ENCODE measurements at regions not wholly inside any gene's neighbourhood (a gene's known extent, or its start where the extent isn't known, plus 50 kb on each side); places are given as distances from the start of the nearest gene placed in this dataset.

DNA sequence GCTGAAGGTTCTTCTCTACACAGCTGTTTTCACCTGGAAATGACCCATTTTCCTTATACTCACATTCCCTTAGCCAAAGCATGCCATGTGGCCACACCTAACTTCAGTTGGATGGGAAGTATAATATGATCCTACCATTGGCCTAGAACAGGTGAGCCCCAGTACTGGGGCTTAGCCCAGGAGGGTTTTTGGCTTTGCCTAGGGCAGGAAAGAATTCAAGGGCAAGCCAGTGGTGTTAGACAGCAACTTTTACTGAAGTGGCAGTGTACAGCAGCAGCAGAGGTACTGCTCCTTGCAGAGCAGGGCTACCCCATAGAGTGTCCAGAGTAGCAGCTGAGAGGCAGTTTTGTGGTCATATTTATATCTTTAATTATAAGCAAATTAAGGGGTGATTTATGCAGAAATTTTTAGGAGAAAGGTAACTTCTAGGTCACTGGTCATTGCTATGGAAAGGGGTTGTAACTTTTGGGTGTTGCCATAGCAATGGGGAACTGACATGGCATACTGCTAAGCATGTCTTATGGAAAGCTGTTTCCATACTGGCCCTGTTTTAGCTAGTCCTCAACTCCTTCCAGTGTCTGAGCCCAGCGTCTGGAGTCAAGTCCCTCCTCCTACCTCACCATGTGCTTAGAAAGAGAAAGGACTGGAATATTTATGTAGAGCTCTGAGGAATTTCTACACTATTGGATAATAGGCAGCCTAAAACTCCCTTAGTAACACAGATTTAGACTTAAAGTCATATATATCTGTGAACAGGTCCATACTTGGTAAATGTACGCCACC is 109.0 kb upstream of the DTNA start:
- Histone ChIP-seq H3K27ac (ENCODE audit: insufficient read depth, low read depth, low read length) (no peak overlapping the region), H3K9me1 (replicated peaks; ENCODE audit: control insufficient read depth, extremely low read depth, insufficient read depth, low read length) (no peaks in the 10 kb centered on the region), H3K9ac (replicated peaks; ENCODE audit: extremely low read depth, insufficient read depth, low read length) (no peak overlapping the region), H3K79me2 (ENCODE audit: control insufficient read depth, insufficient read depth, low read length) (no peaks in the 10 kb centered on the region), H3K4me1 (ENCODE audit: control insufficient read depth, extremely low read depth, insufficient read depth, low read length) (no peaks in the 10 kb centered on the region), H3K9me3 (replicated peaks; ENCODE audit: control insufficient read depth, insufficient read depth, low read length) (no peaks in the 10 kb centered on the region), H4K20me1 (replicated peaks; ENCODE audit: control insufficient read depth, extremely low read depth, insufficient read depth, low read length) (no peaks in the 10 kb centered on the region), H2AFZ (ENCODE audit: low read depth, low read length) (no peak overlapping the region), H3K4me2 (ENCODE audit: insufficient read depth, low read length) (no peak overlapping the region), H3K27me3 (ENCODE audit: control insufficient read depth in 2 of 2, insufficient read depth in 2 of 2, low read length in 2 of 2) (no peaks in the 10 kb centered on the region), H3K4me3 (replicated peaks in 1 of 3; ENCODE audit: insufficient read depth in 1 of 3, low read depth in 1 of 3, low read length in 3 of 3) (no peak overlapping the region), H3K36me3 (ENCODE audit: control insufficient read depth in 2 of 2, extremely low read depth in 1 of 2, insufficient read depth in 2 of 2, low read length in 2 of 2) (no peaks in the 10 kb centered on the region)
- POLR2A ChIA-PET: no interaction called here
- TF ChIP-seq, protein P1, sequence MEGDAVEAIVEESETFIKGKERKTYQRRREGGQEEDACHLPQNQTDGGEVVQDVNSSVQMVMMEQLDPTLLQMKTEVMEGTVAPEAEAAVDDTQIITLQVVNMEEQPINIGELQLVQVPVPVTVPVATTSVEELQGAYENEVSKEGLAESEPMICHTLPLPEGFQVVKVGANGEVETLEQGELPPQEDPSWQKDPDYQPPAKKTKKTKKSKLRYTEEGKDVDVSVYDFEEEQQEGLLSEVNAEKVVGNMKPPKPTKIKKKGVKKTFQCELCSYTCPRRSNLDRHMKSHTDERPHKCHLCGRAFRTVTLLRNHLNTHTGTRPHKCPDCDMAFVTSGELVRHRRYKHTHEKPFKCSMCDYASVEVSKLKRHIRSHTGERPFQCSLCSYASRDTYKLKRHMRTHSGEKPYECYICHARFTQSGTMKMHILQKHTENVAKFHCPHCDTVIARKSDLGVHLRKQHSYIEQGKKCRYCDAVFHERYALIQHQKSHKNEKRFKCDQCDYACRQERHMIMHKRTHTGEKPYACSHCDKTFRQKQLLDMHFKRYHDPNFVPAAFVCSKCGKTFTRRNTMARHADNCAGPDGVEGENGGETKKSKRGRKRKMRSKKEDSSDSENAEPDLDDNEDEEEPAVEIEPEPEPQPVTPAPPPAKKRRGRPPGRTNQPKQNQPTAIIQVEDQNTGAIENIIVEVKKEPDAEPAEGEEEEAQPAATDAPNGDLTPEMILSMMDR (IDR thresholded peaks at IDR 0.05; ENCODE audit: extremely low read depth in 1 of 2, insufficient read depth in 1 of 2, low read depth in 1 of 2, low read length in 2 of 2): no peak
- TF ChIP-seq POLR2AphosphoS5 (IDR thresholded peaks at IDR 0.05; ENCODE audit: insufficient read depth, low read depth, low read length) (no peak), FOS (IDR thresholded peaks at IDR 0.05; ENCODE audit: borderline replicate concordance, insufficient read depth, low read length) (no peak), MYC (IDR thresholded peaks at IDR 0.05; ENCODE audit: low read depth, low read length) (no peak), GATA2 (IDR thresholded peaks at IDR 0.05; ENCODE audit: insufficient read depth, insufficient read length, low read depth, low read length) (no peak), POLR2A (IDR thresholded peaks at IDR 0.05; ENCODE audit: low read depth, low read length) (no peak)
- no peak for DNase-seq (ENCODE audit: low read depth, low spot score)
- FAIRE-seq: no peak
- CTCF ChIA-PET: interaction anchor here (4.4 kb wide), 1 partner anchor 187 kb away, joined by 12 read pairs; no protein-coding TSS in a partner anchor
- dilution Hi-C loops (cut with MboI; ENCODE audit: extremely low pct_ligation_motif_present, low sequenced_read_pairs) (no loop called here), intact Hi-C loops (cut with micrococcal nuclease) (no loop called here)
- BruUV-seq (replicated peaks): no TSS peak

All from endothelial cell of umbilical vein (primary cell).